ENCODE measurements at regions not wholly inside any gene's neighbourhood (a gene's known extent, or its start where the extent isn't known, plus 50 kb on each side); places are given as distances from the start of the nearest gene placed in this dataset.

DNA sequence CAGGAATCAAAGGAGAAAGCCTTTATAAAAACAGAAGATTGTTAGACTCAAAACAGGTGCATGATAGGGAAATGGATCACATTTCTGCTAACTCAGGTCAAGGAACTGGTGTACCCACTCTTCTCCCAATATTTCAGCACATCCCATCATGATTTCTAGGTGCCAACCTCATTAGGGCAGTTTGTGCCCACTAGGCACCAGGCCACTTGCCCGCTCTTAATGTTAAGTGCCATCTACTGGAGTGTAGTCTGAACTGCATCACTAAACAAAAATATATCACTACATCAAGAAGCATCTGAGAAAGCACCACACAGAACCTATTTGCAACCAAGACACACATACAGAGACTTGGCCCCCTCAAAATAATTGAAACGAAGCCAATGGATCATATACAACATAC, 140.4 kb upstream of the GRID2 start (continued):
- TF ChIP-seq, protein P1, sequence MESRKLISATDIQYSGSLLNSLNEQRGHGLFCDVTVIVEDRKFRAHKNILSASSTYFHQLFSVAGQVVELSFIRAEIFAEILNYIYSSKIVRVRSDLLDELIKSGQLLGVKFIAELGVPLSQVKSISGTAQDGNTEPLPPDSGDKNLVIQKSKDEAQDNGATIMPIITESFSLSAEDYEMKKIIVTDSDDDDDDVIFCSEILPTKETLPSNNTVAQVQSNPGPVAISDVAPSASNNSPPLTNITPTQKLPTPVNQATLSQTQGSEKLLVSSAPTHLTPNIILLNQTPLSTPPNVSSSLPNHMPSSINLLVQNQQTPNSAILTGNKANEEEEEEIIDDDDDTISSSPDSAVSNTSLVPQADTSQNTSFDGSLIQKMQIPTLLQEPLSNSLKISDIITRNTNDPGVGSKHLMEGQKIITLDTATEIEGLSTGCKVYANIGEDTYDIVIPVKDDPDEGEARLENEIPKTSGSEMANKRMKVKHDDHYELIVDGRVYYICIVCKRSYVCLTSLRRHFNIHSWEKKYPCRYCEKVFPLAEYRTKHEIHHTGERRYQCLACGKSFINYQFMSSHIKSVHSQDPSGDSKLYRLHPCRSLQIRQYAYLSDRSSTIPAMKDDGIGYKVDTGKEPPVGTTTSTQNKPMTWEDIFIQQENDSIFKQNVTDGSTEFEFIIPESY (IDR thresholded peaks at IDR 0.05; ENCODE audit: borderline replicate concordance, low read depth) = no peak
- TF ChIP-seq NRF1 (IDR thresholded peaks at IDR 0.05; ENCODE audit: low read depth, low read length) = no peak
- peak; percentile 49 for TF ChIP-seq CTCF (IDR thresholded peaks at IDR 0.05)
- TF ChIP-seq RFX5 (IDR thresholded peaks at IDR 0.05; ENCODE audit: low read length) = no peak
- TF ChIP-seq MEF2A (IDR thresholded peaks at IDR 0.05; ENCODE audit: borderline replicate concordance, low read depth) = no peak
- TF ChIP-seq EP300 (IDR thresholded peaks at IDR 0.05; ENCODE audit: borderline replicate concordance in 1 of 2, low read depth in 1 of 2, low read length in 1 of 2) = no peak

DNA sequence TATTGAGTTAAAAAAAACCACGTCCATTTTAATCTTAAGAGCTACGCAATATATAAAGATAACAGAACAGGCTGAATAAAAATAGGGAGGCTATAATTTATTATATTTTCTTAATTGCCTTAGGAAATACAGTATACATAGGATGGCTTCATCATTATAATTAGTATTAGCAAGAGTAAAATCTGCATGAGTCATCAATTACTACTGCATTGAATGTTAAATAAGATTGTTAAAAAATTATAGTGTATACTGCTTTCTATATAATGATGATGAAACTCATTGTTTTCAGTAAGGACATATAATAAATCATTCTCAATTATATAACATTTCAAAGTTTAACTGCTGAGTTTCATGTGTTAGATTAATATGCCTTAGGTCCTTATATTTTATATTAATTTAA, 133.4 kb upstream of the GRID2 start:
- H3K27ac ChIP-seq (ENCODE audit: low read depth in 2 of 2, low read length in 1 of 2) = no peak overlapping the region
- no peaks in the 10 kb centered on the region for H3F3A ChIP-seq (replicated peaks; ENCODE audit: insufficient read depth)
- ChIA-PET CTCF (no interaction called here), POLR2A (no interaction called here)
- 69% methylated on average over 2 of the region's 2 CpGs for WGBS (ENCODE audit: low lambda C conversion rate)
- H3K27me3 ChIP-seq (ENCODE audit: insufficient read depth) = no peaks in the 10 kb centered on the region
- no peaks in the 10 kb centered on the region for H3K9me3 ChIP-seq
- no peak overlapping the region for H3K4me2 ChIP-seq
- no peaks in the 10 kb centered on the region for H3K79me2 ChIP-seq (ENCODE audit: insufficient read depth)
- H3K9ac ChIP-seq = no peak overlapping the region
- no peaks in the 10 kb centered on the region for H3K36me3 ChIP-seq (replicated peaks in 1 of 2; ENCODE audit: control insufficient read depth in 1 of 2, insufficient read depth in 2 of 2, low read length in 1 of 2)
- H3K4me1 ChIP-seq (ENCODE audit: control insufficient read depth in 1 of 2, insufficient read depth in 2 of 2, low read depth in 1 of 2, low read length in 1 of 2) = no peaks in the 10 kb centered on the region
- H3K4me3 ChIP-seq (ENCODE audit: low read depth in 2 of 2, low read length in 1 of 2) = no peak overlapping the region
- H4K20me1 ChIP-seq (ENCODE audit: insufficient read depth) = no peaks in the 10 kb centered on the region
- DNase-seq = no peak
- no peaks in the 10 kb centered on the region for H3K9me2 ChIP-seq
- no peak overlapping the region for H2AFZ ChIP-seq (ENCODE audit: low read depth)
- no peak for TF ChIP-seq NRF1 (IDR thresholded peaks at IDR 0.05; ENCODE audit: low read depth, low read length)
- no peak for TF ChIP-seq RCOR1 (IDR thresholded peaks at IDR 0.05; ENCODE audit: low read length)
- no peak for TF ChIP-seq IRF3 (IDR thresholded peaks at IDR 0.05; ENCODE audit: low read depth, low read length)
- TF ChIP-seq GATA2 (CRISPR knock-in tag; IDR thresholded peaks at IDR 0.05) = no peak
- TF ChIP-seq SMC3 (IDR thresholded peaks at IDR 0.05; ENCODE audit: low read depth, low read length) = no peak

GRCh38 chr4:92172203-92172602, 131.6 kb upstream of the GRID2 start:
- Histone ChIP-seq H3K27me3 (ENCODE audit: insufficient read depth) (no peaks in the 10 kb centered on the region), H3K9me2 (no peaks in the 10 kb centered on the region), H3K4me2 (no peak overlapping the region), H3K9ac (no peak overlapping the region), H3K4me1 (ENCODE audit: control insufficient read depth in 1 of 2, insufficient read depth in 2 of 2, low read depth in 1 of 2, low read length in 1 of 2) (no peaks in the 10 kb centered on the region), H3K4me3 (ENCODE audit: low read depth in 2 of 2, low read length in 1 of 2) (no peak overlapping the region), H3F3A (replicated peaks; ENCODE audit: insufficient read depth) (no peaks in the 10 kb centered on the region), H3K36me3 (replicated peaks in 1 of 2; ENCODE audit: control insufficient read depth in 1 of 2, insufficient read depth in 2 of 2, low read length in 1 of 2) (no peaks in the 10 kb centered on the region), H4K20me1 (ENCODE audit: insufficient read depth) (no peaks in the 10 kb centered on the region), H3K9me3 (no peaks in the 10 kb centered on the region), H3K27ac (ENCODE audit: low read depth in 2 of 2, low read length in 1 of 2) (no peak overlapping the region), H3K79me2 (ENCODE audit: insufficient read depth) (no peaks in the 10 kb centered on the region), H2AFZ (ENCODE audit: low read depth) (no peak overlapping the region)
- CTCF ChIA-PET = no interaction called here
- 77% methylated on average over 1 of the region's 1 CpG for WGBS (ENCODE audit: low lambda C conversion rate)
- POLR2A ChIA-PET = no interaction called here
- DNase-seq = no peak
- TF ChIP-seq SMC3 (IDR thresholded peaks at IDR 0.05; ENCODE audit: low read depth, low read length) (peak; percentile 11; the same call in 1 of the 2 replicates), RCOR1 (IDR thresholded peaks at IDR 0.05; ENCODE audit: low read length) (no peak), EP300 (IDR thresholded peaks at IDR 0.05; ENCODE audit: borderline replicate concordance in 1 of 2, low read depth in 1 of 2, low read length in 1 of 2) (no peak), SIN3A (IDR thresholded peaks at IDR 0.05; ENCODE audit: borderline replicate concordance, low read depth, low read length) (no peak), GATA2 (CRISPR knock-in tag; IDR thresholded peaks at IDR 0.05) (no peak), RXRA (IDR thresholded peaks at IDR 0.05; ENCODE audit: borderline replicate concordance, low read depth) (no peak), CHD2 (IDR thresholded peaks at IDR 0.05; ENCODE audit: low read length, partially characterized antibody) (no peak), FOXJ3 (CRISPR knock-in tag; IDR thresholded peaks at IDR 0.05) (no peak), RAD21 (IDR thresholded peaks at IDR 0.05; ENCODE audit: low read length) (peak; percentile 37), MAX (IDR thresholded peaks at IDR 0.05; ENCODE audit: low read depth) (no peak), RFX5 (IDR thresholded peaks at IDR 0.05; ENCODE audit: low read length) (no peak), NFIC (IDR thresholded peaks at IDR 0.05; ENCODE audit: borderline replicate concordance) (no peak), IRF3 (IDR thresholded peaks at IDR 0.05; ENCODE audit: low read depth, low read length) (no peak)
- TF ChIP-seq, protein P2, sequence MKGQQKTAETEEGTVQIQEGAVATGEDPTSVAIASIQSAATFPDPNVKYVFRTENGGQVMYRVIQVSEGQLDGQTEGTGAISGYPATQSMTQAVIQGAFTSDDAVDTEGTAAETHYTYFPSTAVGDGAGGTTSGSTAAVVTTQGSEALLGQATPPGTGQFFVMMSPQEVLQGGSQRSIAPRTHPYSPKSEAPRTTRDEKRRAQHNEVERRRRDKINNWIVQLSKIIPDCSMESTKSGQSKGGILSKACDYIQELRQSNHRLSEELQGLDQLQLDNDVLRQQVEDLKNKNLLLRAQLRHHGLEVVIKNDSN (IDR thresholded peaks at IDR 0.05; ENCODE audit: borderline replicate concordance, low read depth) = no peak

All from SK-N-SH (cell line).